GM12892 (cell line): ENCODE measurements at regions not wholly inside any gene's neighbourhood (a gene's known extent, or its start where the extent isn't known, plus 50 kb on each side); places are given as distances from the start of the nearest gene placed in this dataset.
"Not testable (repeated sequence)": the region's sequence is repeated elsewhere in the genome, so short reads cannot be mapped to it uniquely, and the experiment has no call there.

ENCODE experiments used
- DNase-seq: peaks from one replicate; pipeline ENCODE4 v3.0.0; 2011; ENCODE audit not compliant: insufficient read length
- FAIRE-seq: peaks from 2 replicates; lab custom pipeline; 2011; peaks lifted over from hg19 to GRCh38; lab: Jason Lieb, UNC
- POLR2A ChIP-seq: IDR thresholded peaks from 2 replicates; pipeline ENCODE4 v1.6.1; 2011; ENCODE audit warnings: low read depth, low read length, control low read depth
- POLR2AphosphoS5 ChIP-seq: IDR thresholded peaks from 2 replicates; pipeline ENCODE4 v1.6.1; 2011; ENCODE audit warnings: low read depth, low read length, control low read depth
- TAF1 ChIP-seq: IDR thresholded peaks from 2 replicates; pipeline ENCODE4 v1.6.1; 2011; ENCODE audit warnings: low read depth, mild to moderate bottlenecking, control low read depth, low read length, borderline replicate concordance

DNA sequence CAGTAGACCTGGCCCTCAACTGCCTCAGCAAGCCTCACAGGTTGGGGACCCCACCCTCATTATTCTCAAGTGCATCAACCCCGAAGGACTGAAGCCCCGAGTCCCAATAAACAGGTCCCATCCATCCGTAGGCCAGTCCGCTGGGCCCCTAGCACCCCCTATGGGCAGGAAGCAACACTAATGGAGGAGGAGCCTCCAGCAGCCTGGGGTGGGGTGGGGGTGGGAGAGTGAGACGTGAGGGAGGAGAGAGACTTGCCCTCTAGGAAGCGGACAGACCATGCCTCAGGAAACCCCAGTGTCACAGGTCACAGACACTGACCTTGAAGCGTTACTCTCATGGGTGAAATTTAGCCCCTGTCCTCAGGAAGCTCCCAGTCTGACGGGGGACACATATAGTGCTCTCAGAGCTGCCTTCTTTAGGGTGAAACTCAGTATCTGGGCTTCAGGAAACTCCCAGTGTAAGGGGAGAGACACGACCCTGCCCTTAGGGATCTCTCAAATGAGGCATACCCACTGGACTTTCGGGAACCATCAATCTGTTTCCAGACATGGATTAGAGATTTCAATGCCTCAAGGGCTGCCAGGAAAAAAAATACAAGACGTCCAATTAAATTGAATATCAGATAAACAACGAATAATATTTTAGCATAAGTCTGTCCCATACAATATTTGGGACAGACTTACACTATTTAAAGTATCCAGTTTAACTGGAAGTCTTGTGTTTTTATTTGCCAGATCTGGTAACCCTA is 125.8 kb downstream of the MRPL14 start:
- TF ChIP-seq TAF1: no peak
- DNase-seq (no peak), FAIRE-seq (no peak)

DNA sequence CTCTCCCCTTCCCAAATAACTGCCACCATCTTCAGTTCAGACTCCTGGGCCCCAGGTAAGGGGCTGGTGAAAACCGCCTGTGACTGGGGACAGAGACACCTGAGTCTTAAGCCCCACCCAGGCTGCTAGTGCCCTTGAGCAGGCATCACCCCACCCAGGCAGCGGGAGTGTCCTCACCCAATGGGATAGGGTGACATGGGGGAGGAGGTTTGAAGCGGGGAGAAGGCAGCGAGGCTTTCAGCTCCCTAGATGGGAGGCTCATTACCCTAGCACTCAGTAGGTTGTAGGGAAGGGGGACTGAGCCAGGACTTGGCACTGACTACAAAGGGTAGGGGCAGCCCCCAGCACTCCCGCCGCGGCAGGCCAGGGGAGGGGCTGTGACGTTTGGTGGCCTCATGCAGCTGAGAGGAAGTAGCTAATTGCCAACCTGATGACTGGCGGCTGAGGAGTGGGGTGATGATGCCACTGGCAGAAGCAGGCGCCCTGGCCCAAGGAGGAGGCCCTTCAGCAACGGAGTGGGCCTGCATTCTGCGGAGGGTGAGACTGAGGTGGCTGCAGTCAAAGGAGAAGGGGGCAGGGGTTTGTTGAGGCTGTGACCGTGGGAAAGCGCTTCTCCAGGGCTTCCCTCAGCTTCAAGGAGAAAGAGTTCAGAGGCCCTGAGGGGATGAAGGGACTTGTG is 126.9 kb downstream of the MRPL14 start:
- 0 out of 2 replicates have a peak, but pooled peaks have one; percentile 25 for TF ChIP-seq POLR2A
- no peak for TF ChIP-seq TAF1
- FAIRE-seq (no peak), DNase-seq (peak; percentile 50)

GRCh38 chr6:43999628-44000027 is 127.6 kb downstream of the MRPL14 start:
- no peak for DNase-seq
- TF ChIP-seq POLR2AphosphoS5 (no peak), TAF1 (no peak), POLR2A (no peak)
- no peak for FAIRE-seq

GRCh38 chr6:43998592-43999243 is 128.5 kb downstream of the MRPL14 start:
- not testable (repeated sequence) for DNase-seq, FAIRE-seq

DNA sequence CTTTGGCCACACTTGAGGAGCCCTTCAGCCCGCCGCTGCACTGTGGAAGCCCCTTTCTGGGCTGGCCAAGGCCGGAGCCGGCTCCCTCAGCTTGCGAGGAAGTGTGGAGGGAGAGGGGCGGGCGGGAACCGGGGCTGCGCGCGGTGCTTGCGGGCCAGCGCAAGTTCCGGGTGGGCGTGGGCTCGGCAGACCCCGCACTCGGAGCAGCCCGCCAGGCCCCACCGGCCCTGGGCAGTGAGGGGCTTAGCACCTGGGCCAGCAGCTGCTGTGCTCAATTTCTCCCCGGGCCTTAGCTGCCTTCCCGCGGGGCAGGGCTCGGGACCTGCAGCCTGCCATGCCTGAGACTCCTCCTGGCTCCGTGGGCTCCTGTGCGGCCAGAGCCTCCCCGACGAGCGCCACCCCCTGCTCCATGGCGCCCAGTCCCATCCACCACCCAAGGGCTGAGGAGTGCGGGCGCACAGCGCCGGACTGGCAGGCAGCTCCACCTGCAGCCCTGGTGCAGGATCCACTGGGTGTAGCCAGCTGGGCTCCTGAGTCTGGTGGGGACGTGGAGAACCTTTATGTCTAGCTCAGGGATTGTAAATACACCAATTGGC is 129.2 kb downstream of the MRPL14 start:
- FAIRE-seq, DNase-seq: not testable (repeated sequence)

DNA sequence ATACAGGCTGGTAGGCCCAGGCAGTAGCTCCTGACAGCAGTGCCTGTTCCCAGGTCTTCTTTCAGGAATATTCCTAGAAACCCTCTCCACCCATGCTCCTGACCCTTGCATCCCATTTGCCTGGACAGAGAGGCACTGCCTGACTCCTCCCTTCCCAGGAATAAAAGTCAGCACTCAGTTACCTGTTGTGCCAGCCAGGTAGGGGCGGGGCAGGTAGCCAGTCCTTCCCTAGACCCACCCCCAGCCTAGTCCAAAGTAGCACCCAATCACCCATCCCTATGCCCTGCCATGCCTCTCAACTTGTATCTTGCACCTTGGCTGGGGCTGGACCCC is 129.9 kb downstream of the MRPL14 start:
- DNase-seq (no peak), FAIRE-seq (no peak)
- TF ChIP-seq TAF1: no peak
- TF ChIP-seq POLR2A: no peak
- TF ChIP-seq POLR2AphosphoS5: no peak

GRCh38 chr6:43996618-43997344 is 130.5 kb downstream of the MRPL14 start:
- TF ChIP-seq POLR2A: no peak
- no peak for TF ChIP-seq TAF1
- TF ChIP-seq POLR2AphosphoS5: no peak
- FAIRE-seq: no peak
- DNase-seq: no peak

- no peak for TF ChIP-seq POLR2AphosphoS5
- TF ChIP-seq TAF1: no peak
- TF ChIP-seq POLR2A: no peak
- FAIRE-seq (no peak), DNase-seq (no peak)
Measured at GRCh38 chr6:43995137-43995536, 132.1 kb downstream of the MRPL14 start.

DNA sequence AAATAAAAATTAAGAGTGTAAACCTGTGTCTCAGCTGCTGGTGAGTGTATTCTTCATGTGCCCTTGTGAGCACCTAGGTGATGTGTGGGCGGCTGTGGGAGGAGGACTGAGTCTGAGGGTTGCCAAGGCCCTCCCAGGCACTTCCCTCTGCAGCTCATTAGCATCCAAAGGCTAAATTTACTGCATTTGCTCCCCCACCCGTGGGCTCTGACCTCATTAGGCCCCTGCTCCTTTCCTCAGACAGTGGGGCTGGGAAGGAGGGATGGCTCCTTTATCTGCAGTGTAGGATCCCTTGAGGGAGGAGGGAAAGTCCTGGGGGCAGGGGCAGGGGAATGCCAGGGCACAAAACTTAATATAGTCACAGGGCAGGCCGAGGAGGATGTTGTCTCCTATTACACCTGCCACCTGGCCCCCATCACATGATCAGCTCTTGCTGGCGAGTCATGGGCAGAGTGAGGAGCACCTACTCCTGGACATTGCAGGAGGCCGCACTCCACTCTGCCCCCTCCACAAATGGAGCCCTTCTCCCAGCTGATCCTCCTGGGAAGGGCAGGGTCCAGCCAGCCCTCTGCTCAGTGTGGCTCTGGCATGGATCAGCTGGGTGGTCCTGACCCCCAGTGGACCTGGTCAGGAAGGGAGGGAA is 133.2 kb downstream of the MRPL14 start:
- TF ChIP-seq TAF1: no peak
- TF ChIP-seq POLR2AphosphoS5: no peak
- no peak for TF ChIP-seq POLR2A
- no peak for DNase-seq
- no peak for FAIRE-seq

DNA sequence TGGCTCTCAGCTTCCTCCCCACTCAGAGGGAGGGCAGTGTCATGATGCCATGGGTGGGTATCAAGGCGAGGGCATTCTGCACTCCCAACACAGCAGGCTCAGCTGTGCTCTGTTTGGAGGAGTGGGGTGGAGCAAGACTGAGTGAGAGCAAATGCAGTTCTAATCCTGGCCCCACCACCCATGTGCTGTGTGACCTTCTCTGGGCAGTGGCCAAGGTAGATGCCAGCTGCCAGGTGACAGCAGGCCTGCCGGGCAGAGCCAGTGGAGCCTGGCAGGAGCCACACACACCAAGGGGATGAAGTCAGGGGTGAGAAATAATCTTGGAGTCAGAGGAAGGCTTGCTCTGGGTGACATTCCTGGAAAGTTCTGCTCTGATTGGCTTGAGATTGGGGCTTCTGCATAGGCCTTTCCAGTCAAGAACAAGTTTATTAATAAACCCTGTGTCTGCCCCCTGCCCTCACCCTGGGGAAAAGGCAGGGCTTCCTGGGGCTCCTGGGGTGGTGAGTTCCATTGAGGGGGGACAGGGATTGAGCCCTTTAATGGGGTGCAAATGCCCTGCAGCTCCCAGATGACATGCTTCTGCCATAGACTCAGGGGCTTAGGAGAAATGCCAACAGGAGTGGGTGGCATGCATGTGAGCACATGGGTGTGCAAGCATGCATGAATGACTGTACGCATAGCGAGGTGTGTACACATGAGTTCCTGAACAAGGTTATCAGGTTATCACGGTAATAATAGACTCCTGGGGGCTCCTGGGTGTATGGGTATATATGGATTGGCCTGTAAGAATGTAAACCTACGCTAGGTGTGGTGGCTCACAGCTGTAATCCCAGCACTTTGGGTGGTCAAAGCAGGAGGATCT is 134.2 kb downstream of the MRPL14 start:
- DNase-seq: no peak
- FAIRE-seq: no peak
- TF ChIP-seq POLR2A (no peak), POLR2AphosphoS5 (no peak), TAF1 (no peak)

DNA sequence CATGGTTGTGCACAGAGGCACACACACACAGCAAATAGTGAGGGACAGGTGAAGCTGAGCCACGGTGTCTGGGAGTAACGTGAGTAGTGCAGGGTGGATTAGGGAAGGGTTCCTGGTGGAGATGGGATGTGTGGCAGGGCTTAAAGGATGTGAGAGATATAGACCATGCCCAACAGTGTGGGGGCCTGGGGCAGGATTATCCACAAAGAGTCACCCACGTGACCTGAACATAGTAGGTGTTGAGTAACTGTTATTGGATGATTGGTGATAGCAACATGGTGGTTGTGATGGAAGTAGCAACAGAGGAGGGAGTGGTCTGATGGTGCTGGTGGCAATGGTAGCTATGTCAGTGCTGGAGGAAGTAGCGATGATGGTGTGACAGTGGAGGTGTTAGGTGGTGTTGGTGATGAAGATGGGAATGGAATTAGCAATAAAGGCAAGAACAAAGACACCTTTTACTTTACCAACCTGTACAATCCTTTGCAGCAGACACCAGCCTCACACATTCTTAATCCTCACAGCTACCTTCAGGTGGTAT is 135.1 kb downstream of the MRPL14 start:
- no peak for FAIRE-seq

More for the DNA sequence above, 135.1 kb downstream of the MRPL14 start:
- no peak for DNase-seq
- TF ChIP-seq TAF1 (no peak), POLR2AphosphoS5 (no peak), POLR2A (no peak)
